Suprapubic skin (tissue), 4 donors: ENCODE measurements at regions not wholly inside any gene's neighbourhood (a gene's known extent, or its start where the extent isn't known, plus 50 kb on each side); places are given as distances from the start of the nearest gene placed in this dataset.

Experiments used
- CTCF ChIP-seq, 2 donors: fragments of 200-600 bp in 1 of 2; fragments of 450-650 bp in 1 of 2; sonication (generic) in 1 of 2; IDR thresholded peaks; one replicate each; pipeline ENCODE4 v1.5.1; 2016 to 2019; ENCODE audit warnings: antibody characterized with exemption in 2 of 2, mild to moderate bottlenecking in 1 of 2, moderate library complexity in 1 of 2
- EP300 ChIP-seq: sonication (generic); formaldehyde crosslinking; IDR thresholded peaks from one replicate; pipeline ENCODE4 v1.6.1; 2017; ENCODE audit warnings: antibody characterized with exemption
- POLR2A ChIP-seq, 2 donors: fragments of 450-650 bp; IDR thresholded peaks; one replicate each; pipeline ENCODE4 v1.6.1; 2017; ENCODE audit warnings: antibody characterized with exemption in 2 of 2, mild to moderate bottlenecking in 2 of 2, moderate library complexity in 2 of 2
- POLR2AphosphoS5 ChIP-seq, 3 donors: sonication (generic); formaldehyde crosslinking; IDR thresholded peaks; one replicate each; pipeline ENCODE4 v1.6.1; 2017; ENCODE audit warnings: antibody characterized with exemption in 3 of 3

- TF ChIP-seq EP300 (no peak), CTCF (IDR thresholded peaks at IDR 0.05) (no peak), POLR2AphosphoS5 (IDR thresholded peaks at IDR 0.05) (no peak), POLR2A (IDR thresholded peaks at IDR 0.05) (no peak)
Measured at GRCh38 chr12:61250303-61250702, 1009.9 kb upstream of the USP15 start.
